Naive B cell (primary cell): ENCODE measurements at regions not wholly inside any gene's neighbourhood (a gene's known extent, or its start where the extent isn't known, plus 50 kb on each side); places are given as distances from the start of the nearest gene placed in this dataset.

ENCODE experiments used
- ATAC-seq, 2 donors: fragments of 150-1000 bp; cut with Tn5 transposase; 2 replicates each; pipeline ENCODE4 v1.10.0; 2021; ENCODE audit warnings: low read depth in 2 of 2, mild to moderate bottlenecking in 2 of 2, moderate library complexity in 2 of 2
- DNase-seq: peaks from one replicate; pipeline ENCODE4 v3.0.0; 2022
- H3K27ac Mint-ChIP-seq, 6 donors: one replicate each; pipeline ENCODE4 v1.8.0; 2020 to 2022; ENCODE audit warnings: mild to moderate bottlenecking in 6 of 6, mixed read lengths in 6 of 6, moderate library complexity in 5 of 6, inconsistent platforms in 2 of 6
- H3K27me3 Mint-ChIP-seq, 3 donors: one replicate each; pipeline ENCODE4 v1.8.0; 2021 to 2022; ENCODE audit warnings: mixed read lengths in 3 of 3, mild to moderate bottlenecking in 1 of 3
- H3K36me3 Mint-ChIP-seq, 2 donors: one replicate each; pipeline ENCODE4 v1.8.0; 2020 to 2022; ENCODE audit warnings: mixed read lengths in 2 of 2, inconsistent platforms in 1 of 2, mild to moderate bottlenecking in 1 of 2
- H3K4me1 Mint-ChIP-seq, 3 donors: one replicate each; pipeline ENCODE4 v1.8.0; 2020 to 2022; ENCODE audit warnings: mixed read lengths in 3 of 3, inconsistent platforms in 1 of 3, mild to moderate bottlenecking in 1 of 3, moderate library complexity in 1 of 3
- H3K4me3 Mint-ChIP-seq, 8 donors: one replicate each; pipeline ENCODE4 v1.8.0; 2020 to 2022; ENCODE audit warnings: mild to moderate bottlenecking in 8 of 8, mixed read lengths in 8 of 8, moderate library complexity in 8 of 8, inconsistent platforms in 2 of 8
- H3K9me3 Mint-ChIP-seq, 7 donors: one replicate each; pipeline ENCODE4 v1.8.0; 2020 to 2022; ENCODE audit warnings: mixed read lengths in 7 of 7, mild to moderate bottlenecking in 5 of 7, inconsistent platforms in 2 of 7, moderate library complexity in 1 of 7

- no peak overlapping the region for H3K4me3 Mint-ChIP-seq
- no peak overlapping the region for H3K27ac Mint-ChIP-seq
- H3K9me3 Mint-ChIP-seq = peaks cover 2 to 11% (median 6%) of the 10 kb centered on the region in 7 donors
- H3K4me1 Mint-ChIP-seq = no peaks in the 10 kb centered on the region
- no peaks in the 10 kb centered on the region for H3K36me3 Mint-ChIP-seq
- DNase-seq (no peak), ATAC-seq (no peak)
- H3K27me3 Mint-ChIP-seq = no peaks in the 10 kb centered on the region
Observed at GRCh38 chr12:28601570-28602058, 411.4 kb downstream of the CCDC91 start.

DNA sequence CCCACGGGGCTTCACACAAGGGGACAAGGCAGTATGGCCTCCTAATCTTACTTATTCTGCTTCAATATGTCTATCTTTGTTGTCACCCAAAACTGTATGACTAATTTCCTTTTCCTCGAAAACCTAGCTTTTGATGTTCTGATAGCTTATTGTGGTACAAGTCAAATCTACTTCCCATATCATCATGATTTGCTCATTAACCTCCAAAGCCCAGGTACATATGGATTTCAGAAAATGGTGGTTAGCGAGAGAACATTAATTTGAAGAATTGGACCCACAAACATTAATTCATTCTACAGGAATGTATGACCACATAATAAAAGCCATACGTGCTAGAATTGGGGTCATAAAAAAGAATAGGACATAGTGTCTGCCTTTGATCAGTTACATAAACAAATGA lies 412.5 kb downstream of the CCDC91 start:
- ATAC-seq (no peak), DNase-seq (no peak)
- Mint-ChIP-seq H3K27ac (no peak overlapping the region), H3K4me1 (no peaks in the 10 kb centered on the region), H3K27me3 (no peaks in the 10 kb centered on the region), H3K36me3 (peaks cover 0 to 10% of the 10 kb centered on the region in 2 donors), H3K4me3 (no peak overlapping the region), H3K9me3 (peaks cover 9 to 23% (median 15%) of the 10 kb centered on the region in 7 donors)

GRCh38 chr12:28603239-28603638 lies 413.0 kb downstream of the CCDC91 start:
- no peaks in the 10 kb centered on the region for H3K27me3 Mint-ChIP-seq
- ATAC-seq = no peak

GRCh38 chr12:28603801-28604200 lies 413.5 kb downstream of the CCDC91 start:
- no peak overlapping the region for H3K27ac Mint-ChIP-seq
- DNase-seq = no peak
- H3K4me1 Mint-ChIP-seq = no peaks in the 10 kb centered on the region
- H3K27me3 Mint-ChIP-seq = no peaks in the 10 kb centered on the region
- no peak overlapping the region for H3K4me3 Mint-ChIP-seq
- H3K9me3 Mint-ChIP-seq = peaks cover 11 to 31% (median 24%) of the 10 kb centered on the region in 7 donors
- H3K36me3 Mint-ChIP-seq = peaks cover 0 to 12% of the 10 kb centered on the region in 2 donors
- ATAC-seq = no peak

More at GRCh38 chr12:28603239-28603638, 413.0 kb downstream of the CCDC91 start:
- Mint-ChIP-seq H3K36me3 (peaks cover 0 to 12% of the 10 kb centered on the region in 2 donors), H3K4me1 (no peaks in the 10 kb centered on the region), H3K27ac (no peak overlapping the region), H3K9me3 (peaks cover 11 to 27% (median 18%) of the 10 kb centered on the region in 7 donors), H3K4me3 (no peak overlapping the region)
- no peak for DNase-seq

- no peaks in the 10 kb centered on the region for H3K4me1 Mint-ChIP-seq
- H3K36me3 Mint-ChIP-seq = peaks cover 0 to 12% of the 10 kb centered on the region in 2 donors
- DNase-seq = no peak
- no peak overlapping the region for H3K27ac Mint-ChIP-seq
- H3K4me3 Mint-ChIP-seq = no peak overlapping the region
- H3K27me3 Mint-ChIP-seq = no peaks in the 10 kb centered on the region
- peaks cover 11 to 31% (median 27%) of the 10 kb centered on the region in 7 donors for H3K9me3 Mint-ChIP-seq
- ATAC-seq = no peak
Observed at GRCh38 chr12:28604240-28604639, 414.0 kb downstream of the CCDC91 start.

- Mint-ChIP-seq H3K27me3 (peaks cover 0 to 6% (median 5%) of the 10 kb centered on the region in 3 donors), H3K4me1 (no peaks in the 10 kb centered on the region), H3K27ac (no peak overlapping the region), H3K36me3 (peaks cover 0 to 12% of the 10 kb centered on the region in 2 donors), H3K4me3 (no peak overlapping the region), H3K9me3 (peaks cover 11 to 31% (median 27%) of the 10 kb centered on the region in 7 donors)
- no peak for DNase-seq
- no peak for ATAC-seq
Observed at GRCh38 chr12:28606967-28607557, 416.8 kb downstream of the CCDC91 start.

- Mint-ChIP-seq H3K9me3 (peaks cover 10 to 32% (median 24%) of the 10 kb centered on the region in 7 donors), H3K4me3 (no peak overlapping the region)
- no peak for ATAC-seq
Observed at GRCh38 chr12:28610401-28611114, 420.3 kb downstream of the CCDC91 start.

DNA sequence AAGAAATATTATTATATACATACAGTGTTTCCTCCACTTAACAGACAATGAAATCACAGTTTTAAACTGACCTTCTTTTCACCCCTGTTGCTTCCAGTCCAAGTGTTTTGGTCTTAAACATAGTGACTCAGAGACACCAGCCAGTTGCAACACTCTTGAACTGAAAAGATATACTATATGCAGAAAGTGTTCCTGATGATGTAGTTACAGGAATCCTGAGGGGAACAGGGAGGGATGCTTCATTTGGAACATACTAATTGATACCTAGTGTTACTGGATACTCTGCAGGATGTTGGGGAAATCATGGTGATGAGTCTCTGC lies 420.8 kb downstream of the CCDC91 start:
- H3K27ac Mint-ChIP-seq = peak overlapping the region in 1 of 6 donors; percentile 42
- no peaks in the 10 kb centered on the region for H3K4me1 Mint-ChIP-seq

More at GRCh38 chr12:28610401-28611114, 420.3 kb downstream of the CCDC91 start:
- Mint-ChIP-seq H3K27me3 (peaks cover 3 to 12% (median 5%) of the 10 kb centered on the region in 3 donors), H3K36me3 (peaks cover 0 to 12% of the 10 kb centered on the region in 2 donors), H3K27ac (no peak overlapping the region), H3K4me1 (no peaks in the 10 kb centered on the region)
- no peak for DNase-seq

DNA sequence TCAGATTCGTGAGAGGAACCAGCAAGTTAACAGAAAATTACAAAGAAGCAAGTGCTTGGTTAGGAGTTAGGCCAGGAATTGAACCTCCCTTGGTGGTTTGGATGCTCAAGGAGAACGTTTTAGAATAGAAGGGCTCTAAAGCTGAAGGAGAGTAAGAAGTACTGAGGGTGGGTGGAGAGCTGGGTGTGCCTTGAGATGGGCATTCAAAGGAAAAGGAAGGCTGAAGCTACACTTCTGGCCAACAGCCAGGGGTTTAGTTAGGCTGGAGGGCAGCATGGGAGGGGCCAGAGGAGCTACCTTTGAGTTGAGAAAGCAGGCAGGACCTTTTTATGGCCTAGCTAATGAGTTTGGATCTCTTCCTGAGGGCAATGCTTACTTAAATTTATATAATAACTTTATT lies 421.2 kb downstream of the CCDC91 start:
- no peak overlapping the region for H3K4me3 Mint-ChIP-seq
- H3K4me1 Mint-ChIP-seq = no peaks in the 10 kb centered on the region
- H3K27ac Mint-ChIP-seq = no peak overlapping the region
- H3K9me3 Mint-ChIP-seq = peaks cover 9 to 31% (median 22%) of the 10 kb centered on the region in 7 donors
- peaks cover 0 to 12% of the 10 kb centered on the region in 2 donors for H3K36me3 Mint-ChIP-seq
- ATAC-seq (no peak), DNase-seq (no peak)
- peaks cover 3 to 12% (median 5%) of the 10 kb centered on the region in 3 donors for H3K27me3 Mint-ChIP-seq

More for the DNA sequence above, 420.8 kb downstream of the CCDC91 start:
- no peak for ATAC-seq
- Mint-ChIP-seq H3K9me3 (peaks cover 10 to 31% (median 24%) of the 10 kb centered on the region in 7 donors), H3K36me3 (peaks cover 0 to 12% of the 10 kb centered on the region in 2 donors), H3K27me3 (peaks cover 3 to 12% (median 5%) of the 10 kb centered on the region in 3 donors), H3K4me3 (no peak overlapping the region)
- no peak for DNase-seq

GRCh38 chr12:28618171-28618570 lies 427.9 kb downstream of the CCDC91 start:
- ATAC-seq (no peak), DNase-seq (no peak)
- peaks cover 0 to 21% (median 1%) of the 10 kb centered on the region in 7 donors for H3K9me3 Mint-ChIP-seq
- no peaks in the 10 kb centered on the region for H3K4me1 Mint-ChIP-seq
- H3K36me3 Mint-ChIP-seq = no peaks in the 10 kb centered on the region
- no peak overlapping the region for H3K4me3 Mint-ChIP-seq
- no peak overlapping the region for H3K27ac Mint-ChIP-seq
- H3K27me3 Mint-ChIP-seq = peaks cover 3 to 6% (median 6%) of the 10 kb centered on the region in 3 donors

GRCh38 chr12:28618772-28619171 lies 428.5 kb downstream of the CCDC91 start:
- Mint-ChIP-seq H3K9me3 (peaks cover 0 to 21% (median 1%) of the 10 kb centered on the region in 7 donors), H3K27me3 (peaks cover 0 to 6% (median 2%) of the 10 kb centered on the region in 3 donors), H3K27ac (no peak overlapping the region), H3K4me3 (no peak overlapping the region), H3K4me1 (no peaks in the 10 kb centered on the region), H3K36me3 (no peaks in the 10 kb centered on the region)
- no peak for ATAC-seq
- no peak for DNase-seq

GRCh38 chr12:28620281-28620680 lies 430.0 kb downstream of the CCDC91 start:
- Mint-ChIP-seq H3K4me3 (no peak overlapping the region), H3K27ac (no peak overlapping the region), H3K36me3 (no peaks in the 10 kb centered on the region), H3K4me1 (no peaks in the 10 kb centered on the region), H3K9me3 (peaks cover 0 to 17% (median 1%) of the 10 kb centered on the region in 7 donors), H3K27me3 (peaks cover 0 to 6% (median 0%) of the 10 kb centered on the region in 3 donors)
- ATAC-seq (no peak), DNase-seq (no peak)

DNA sequence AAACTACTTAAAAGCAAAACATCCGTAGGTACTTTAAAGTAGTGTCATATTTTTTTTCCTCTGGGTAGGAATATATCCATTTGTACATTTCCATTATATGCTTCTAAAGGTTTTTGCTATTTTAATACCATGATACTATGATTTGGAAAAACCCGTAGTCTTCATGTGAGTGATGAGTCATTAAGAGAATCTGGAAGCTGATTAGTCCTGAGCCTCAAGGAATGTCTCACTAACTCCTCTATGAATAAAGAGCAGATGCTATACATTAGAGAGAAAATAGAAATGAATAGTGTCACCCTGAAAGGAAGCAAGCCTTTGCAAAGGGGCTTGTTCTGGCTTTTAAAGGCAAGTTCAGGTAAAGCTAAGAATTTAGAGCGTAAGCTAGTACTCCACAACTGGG lies 432.1 kb downstream of the CCDC91 start:
- Mint-ChIP-seq H3K9me3 (peaks cover 0 to 7% (median 1%) of the 10 kb centered on the region in 7 donors), H3K4me1 (no peaks in the 10 kb centered on the region), H3K36me3 (no peaks in the 10 kb centered on the region), H3K4me3 (no peak overlapping the region), H3K27me3 (no peaks in the 10 kb centered on the region), H3K27ac (no peak overlapping the region)
- ATAC-seq = no peak
- DNase-seq = no peak

- Mint-ChIP-seq H3K4me1 (no peaks in the 10 kb centered on the region), H3K27me3 (no peaks in the 10 kb centered on the region), H3K4me3 (no peak overlapping the region), H3K9me3 (peaks cover 0 to 7% (median 0%) of the 10 kb centered on the region in 7 donors), H3K27ac (no peak overlapping the region), H3K36me3 (no peaks in the 10 kb centered on the region)
- DNase-seq (no peak), ATAC-seq (no peak)
Observed at GRCh38 chr12:28626504-28626903, 436.2 kb downstream of the CCDC91 start.
